HUES6 (cell line): ENCODE measurements at regions not wholly inside any gene's neighbourhood (a gene's known extent, or its start where the extent isn't known, plus 50 kb on each side); places are given as distances from the start of the nearest gene placed in this dataset.
"Not testable (repeated sequence)": the region's sequence is repeated elsewhere in the genome, so short reads cannot be mapped to it uniquely, and the experiment has no call there.

ENCODE experiments used
- H3K27ac ChIP-seq: 2 replicates; pipeline ENCODE4 v1.7.0; 2013; ENCODE audit warnings: low read depth, mild to moderate bottlenecking, low read length, inconsistent platforms
- H3K27me3 ChIP-seq: 2 replicates; pipeline ENCODE4 v1.6.1; 2013; ENCODE audit warnings: low read length; ENCODE audit not compliant: control insufficient read depth, insufficient read depth
- H3K36me3 ChIP-seq: 2 replicates; pipeline ENCODE4 v1.6.1; 2013; ENCODE audit warnings: low read length; ENCODE audit not compliant: control insufficient read depth, insufficient read depth
- H3K4me1 ChIP-seq: 2 replicates; pipeline ENCODE4 v1.6.1; 2013; ENCODE audit warnings: low read length; ENCODE audit not compliant: control insufficient read depth, insufficient read depth
- H3K4me3 ChIP-seq: 2 replicates; pipeline ENCODE4 v1.5.1; 2013; ENCODE audit warnings: low read depth, low read length
- H3K9ac ChIP-seq: one replicate; pipeline ENCODE4 v1.6.1; 2013; ENCODE audit warnings: mild to moderate bottlenecking, low read length
- H3K9me3 ChIP-seq: 2 replicates; pipeline ENCODE4 v1.6.1; 2013; ENCODE audit warnings: low read depth, low read length; ENCODE audit not compliant: control insufficient read depth, insufficient read depth

DNA sequence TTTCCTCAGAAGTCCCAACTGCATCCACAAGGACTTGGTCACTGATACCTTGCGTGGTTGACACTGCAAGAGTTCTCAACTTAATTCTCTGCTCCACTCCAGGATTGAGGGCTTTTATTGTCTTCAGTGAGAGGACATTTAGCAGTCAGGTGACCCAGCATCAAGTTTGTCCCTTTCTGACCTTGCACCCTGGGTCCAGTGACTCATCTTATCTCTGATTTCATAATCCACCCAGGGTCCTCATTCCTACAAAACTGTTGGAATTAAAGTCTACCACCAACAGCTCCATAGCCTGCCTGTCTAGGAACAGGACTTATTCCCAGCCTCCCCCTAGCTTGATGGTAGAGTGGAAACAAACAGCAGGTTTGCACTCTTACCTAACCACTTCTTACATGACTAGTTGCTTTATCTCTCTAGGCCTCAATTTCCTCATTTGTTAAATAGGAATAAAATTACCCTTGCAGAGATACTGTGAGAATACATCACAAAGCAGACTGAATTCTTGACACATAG, 151.3 kb upstream of the LPP start:
- no peak overlapping the region for H3K9ac ChIP-seq
- H3K9me3 ChIP-seq: no peaks in the 10 kb centered on the region
- H3K27ac ChIP-seq: no peak overlapping the region
- no peaks in the 10 kb centered on the region for H3K36me3 ChIP-seq
- H3K27me3 ChIP-seq: no peaks in the 10 kb centered on the region
- H3K4me1 ChIP-seq: peaks cover 15% of the 10 kb centered on the region
- H3K4me3 ChIP-seq: no peak overlapping the region

DNA sequence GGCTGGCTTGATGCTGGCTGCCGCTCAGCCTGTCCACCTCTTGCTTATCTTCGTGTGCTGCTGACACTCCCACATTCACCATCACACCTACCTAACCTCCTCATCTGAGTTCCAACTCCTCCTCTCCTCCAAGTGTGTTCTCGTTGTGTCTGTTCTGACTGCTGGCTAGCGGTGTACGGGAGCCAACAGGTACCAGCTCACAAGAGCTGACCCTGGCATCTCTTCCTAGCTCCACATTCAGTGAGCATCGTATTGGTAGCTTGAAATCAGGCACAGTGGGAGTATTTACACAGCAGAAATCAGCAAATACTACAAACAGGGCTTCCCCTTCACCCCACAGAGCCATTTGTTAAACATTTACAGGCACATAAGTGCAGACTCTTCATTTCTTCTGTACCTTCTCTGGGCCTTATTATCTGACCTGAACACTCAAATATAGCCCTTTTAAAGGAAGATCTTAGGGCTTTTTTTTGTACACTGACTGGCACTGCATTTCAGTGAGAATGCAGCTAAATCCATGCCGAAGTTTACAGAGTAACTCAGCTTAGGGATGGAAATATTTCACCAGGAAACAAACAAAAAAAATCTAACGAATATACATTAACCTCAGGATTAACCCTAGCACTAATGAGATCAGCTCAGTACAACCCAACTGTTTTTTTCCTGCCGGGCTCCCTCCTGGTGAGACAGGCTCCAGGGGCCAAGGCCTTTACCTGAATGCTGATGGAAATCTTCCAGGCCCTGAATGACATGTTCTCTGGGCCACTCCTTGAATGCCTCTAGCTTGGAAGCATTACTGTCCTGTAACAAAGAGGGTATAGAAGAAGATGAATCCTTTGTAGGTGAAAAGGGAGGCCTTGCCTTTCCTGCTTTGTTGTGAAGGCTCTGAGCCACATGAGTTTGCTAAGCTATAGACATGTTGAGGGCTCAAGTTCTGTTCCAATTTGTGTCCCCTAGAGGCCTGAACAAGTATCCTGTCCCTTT, 150.5 kb upstream of the LPP start:
- no peak overlapping the region for H3K9ac ChIP-seq
- H3K27ac ChIP-seq: no peak overlapping the region
- no peaks in the 10 kb centered on the region for H3K9me3 ChIP-seq
- H3K4me1 ChIP-seq: peaks cover 15% of the 10 kb centered on the region
- no peaks in the 10 kb centered on the region for H3K36me3 ChIP-seq
- no peak overlapping the region for H3K4me3 ChIP-seq
- no peaks in the 10 kb centered on the region for H3K27me3 ChIP-seq

DNA sequence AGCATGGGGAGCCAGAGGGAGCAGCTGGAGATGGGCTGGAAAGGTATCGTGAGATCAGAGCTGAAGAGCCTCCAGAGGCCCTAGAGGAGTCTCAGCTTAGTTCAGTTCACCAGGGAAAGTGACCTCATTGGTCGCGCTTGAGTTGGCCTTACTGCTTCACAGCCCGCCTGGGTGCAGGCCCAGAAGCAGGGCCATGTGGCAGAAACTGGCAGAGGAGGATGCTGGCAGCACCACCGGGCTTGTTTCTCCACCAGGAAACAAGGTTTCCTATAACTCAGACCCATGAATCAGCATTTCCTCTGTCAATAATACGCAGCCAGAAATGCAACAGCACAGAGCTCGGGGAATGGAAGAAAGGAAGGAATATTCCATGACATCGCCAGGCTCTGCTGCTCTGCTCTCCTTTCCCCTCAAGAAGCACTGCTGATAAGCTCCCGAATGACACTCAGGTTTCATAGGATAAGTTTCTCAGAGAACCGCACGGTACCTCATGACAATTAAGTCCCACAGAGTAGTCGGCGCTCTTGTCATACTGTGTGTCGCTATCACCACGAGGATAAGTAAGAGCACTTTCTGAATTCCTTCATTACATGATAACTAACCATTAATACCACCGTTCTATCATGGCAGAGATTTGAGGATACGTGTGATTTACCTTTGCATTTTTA, 147.1 kb upstream of the LPP start:
- peaks cover 11% of the 10 kb centered on the region for H3K4me1 ChIP-seq
- no peak overlapping the region for H3K9ac ChIP-seq
- H3K9me3 ChIP-seq: peaks cover 11% of the 10 kb centered on the region; the same call in 1 of the 2 replicates
- H3K27ac ChIP-seq: no peak overlapping the region
- H3K4me3 ChIP-seq: no peak overlapping the region
- H3K36me3 ChIP-seq: no peaks in the 10 kb centered on the region
- H3K27me3 ChIP-seq: no peaks in the 10 kb centered on the region

DNA sequence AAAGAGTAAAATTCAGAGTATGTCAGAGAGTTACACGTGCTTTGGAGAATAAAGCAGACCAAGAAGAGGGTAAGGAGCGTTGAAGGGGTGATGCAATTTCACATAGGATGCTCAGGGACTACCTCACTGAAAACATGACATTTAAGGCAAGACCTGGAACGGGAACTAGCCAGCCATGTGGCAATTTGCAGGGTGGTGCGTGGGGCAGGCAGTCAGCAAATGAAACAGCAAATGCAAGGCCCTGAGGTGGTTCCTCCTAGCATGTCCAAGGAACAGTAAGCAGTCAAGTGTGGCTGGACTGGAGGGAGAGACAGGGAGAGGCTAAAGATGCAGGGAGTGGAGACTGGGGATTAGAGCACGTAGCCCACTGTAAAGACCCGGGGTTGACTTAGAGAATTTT, 146.1 kb upstream of the LPP start:
- Histone ChIP-seq H3K27ac (no peak overlapping the region), H3K27me3 (no peaks in the 10 kb centered on the region)

DNA sequence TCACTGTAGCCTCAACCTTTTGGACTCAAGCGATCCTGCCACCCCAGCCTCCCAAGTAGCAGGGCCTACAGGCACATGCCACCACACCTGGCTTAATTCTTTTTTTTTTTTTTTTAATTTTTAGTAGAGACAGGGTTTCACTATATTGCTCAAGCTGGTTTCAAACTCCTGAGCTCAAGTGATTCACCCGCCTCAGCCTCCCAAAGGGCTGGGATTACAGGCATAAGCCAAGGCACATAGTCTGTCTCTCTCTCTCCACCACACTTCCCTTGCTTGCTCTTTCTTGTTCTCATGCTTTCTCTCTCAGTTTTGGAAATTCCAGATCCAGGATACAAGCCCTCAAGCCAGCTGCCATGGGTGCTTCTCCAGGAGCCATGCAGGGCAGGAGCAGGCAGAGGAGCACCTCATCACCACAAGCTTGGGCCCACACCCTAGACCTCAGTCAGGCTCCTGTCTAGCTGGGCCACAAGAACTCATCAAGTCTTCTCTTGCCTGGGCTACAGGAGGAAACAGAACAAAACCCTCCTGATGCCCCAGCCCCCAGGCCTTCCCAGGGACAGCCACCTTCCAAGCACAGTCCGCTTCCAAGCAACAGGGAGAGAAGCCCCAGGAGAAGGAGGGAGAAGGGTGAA, 145.3 kb upstream of the LPP start:
- peaks cover 4% of the 10 kb centered on the region for H3K4me1 ChIP-seq
- H3K4me3 ChIP-seq: no peak overlapping the region
- peaks cover 11% of the 10 kb centered on the region; the same call in 1 of the 2 replicates for H3K9me3 ChIP-seq
- H3K9ac ChIP-seq: no peak overlapping the region
- no peaks in the 10 kb centered on the region for H3K27me3 ChIP-seq
- H3K36me3 ChIP-seq: no peaks in the 10 kb centered on the region
- no peak overlapping the region for H3K27ac ChIP-seq

More for the DNA sequence above, 146.1 kb upstream of the LPP start:
- Histone ChIP-seq H3K9me3 (peaks cover 11% of the 10 kb centered on the region; the same call in 1 of the 2 replicates), H3K36me3 (no peaks in the 10 kb centered on the region), H3K4me1 (peaks cover 11% of the 10 kb centered on the region), H3K4me3 (no peak overlapping the region), H3K9ac (no peak overlapping the region)

DNA sequence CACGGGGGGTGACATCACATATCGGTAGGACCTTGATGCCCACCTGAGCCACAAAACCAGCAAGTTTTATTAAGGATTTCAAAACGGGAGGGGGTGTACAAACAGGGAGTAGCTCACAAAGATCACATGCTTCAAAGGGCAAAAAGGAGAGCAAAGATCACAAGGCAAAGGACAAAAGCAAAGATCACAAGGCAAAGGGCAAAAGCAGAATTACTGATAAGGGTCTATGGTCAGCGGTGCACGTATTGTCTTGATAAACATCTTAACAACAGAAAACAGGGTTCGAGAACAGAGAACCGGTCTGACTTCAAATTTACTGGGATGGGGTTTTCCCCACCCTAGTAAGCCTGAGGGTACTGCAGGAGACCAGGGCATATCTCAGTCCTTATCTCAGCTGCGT, 143.5 kb upstream of the LPP start:
- no peak overlapping the region for H3K4me3 ChIP-seq
- H3K9ac ChIP-seq: no peak overlapping the region
- no peaks in the 10 kb centered on the region for H3K27me3 ChIP-seq
- H3K36me3 ChIP-seq: no peaks in the 10 kb centered on the region
- H3K27ac ChIP-seq: no peak overlapping the region
- no peaks in the 10 kb centered on the region for H3K4me1 ChIP-seq
- peaks cover 11% of the 10 kb centered on the region; the same call in 1 of the 2 replicates for H3K9me3 ChIP-seq

DNA sequence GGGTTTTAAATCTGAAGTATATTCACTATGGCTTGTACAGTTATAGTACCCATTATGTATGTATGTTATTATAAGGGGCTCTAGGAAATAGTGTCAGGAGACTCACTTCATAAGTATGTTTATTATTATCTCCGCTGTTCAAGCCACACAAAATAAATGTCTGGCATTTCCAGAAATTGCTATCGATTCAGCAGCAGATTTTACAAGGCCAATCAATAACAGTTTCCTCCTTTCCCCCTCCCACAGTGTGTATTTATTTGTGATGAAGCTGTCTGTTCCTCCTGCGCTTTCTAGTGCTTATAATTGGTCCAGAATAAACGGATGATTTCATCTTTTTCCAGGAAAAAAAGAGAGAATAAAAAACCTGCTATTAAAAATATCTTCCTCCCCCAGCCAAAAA, 134.2 kb upstream of the LPP start:
- Histone ChIP-seq H3K9me3 (no peaks in the 10 kb centered on the region), H3K27me3 (no peaks in the 10 kb centered on the region), H3K4me1 (no peaks in the 10 kb centered on the region), H3K9ac (no peak overlapping the region), H3K36me3 (no peaks in the 10 kb centered on the region), H3K4me3 (no peak overlapping the region), H3K27ac (no peak overlapping the region)

DNA sequence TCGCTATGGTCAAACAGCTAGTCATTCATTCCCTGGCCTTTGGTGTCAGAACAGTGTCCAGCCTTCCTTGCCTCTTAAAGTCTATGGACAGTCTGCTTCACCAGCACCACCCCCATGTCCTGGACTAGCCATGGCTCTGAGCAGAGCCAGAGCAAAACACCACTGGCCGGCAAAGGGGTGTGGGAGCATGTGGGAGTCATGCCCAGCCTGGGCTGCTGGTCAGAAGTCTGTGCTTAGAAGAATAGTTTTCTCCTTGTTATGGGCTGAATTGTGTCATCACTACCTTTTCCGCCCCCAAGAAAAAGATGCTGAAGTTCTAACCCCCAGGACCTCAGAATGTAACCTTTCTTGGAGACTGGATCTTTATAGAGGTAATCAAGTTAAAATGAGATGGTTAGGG, 132.9 kb upstream of the LPP start:
- Histone ChIP-seq H3K36me3 (no peaks in the 10 kb centered on the region), H3K9ac (no peak overlapping the region), H3K9me3 (no peaks in the 10 kb centered on the region), H3K4me3 (no peak overlapping the region), H3K27me3 (no peaks in the 10 kb centered on the region), H3K4me1 (no peaks in the 10 kb centered on the region), H3K27ac (no peak overlapping the region)

DNA sequence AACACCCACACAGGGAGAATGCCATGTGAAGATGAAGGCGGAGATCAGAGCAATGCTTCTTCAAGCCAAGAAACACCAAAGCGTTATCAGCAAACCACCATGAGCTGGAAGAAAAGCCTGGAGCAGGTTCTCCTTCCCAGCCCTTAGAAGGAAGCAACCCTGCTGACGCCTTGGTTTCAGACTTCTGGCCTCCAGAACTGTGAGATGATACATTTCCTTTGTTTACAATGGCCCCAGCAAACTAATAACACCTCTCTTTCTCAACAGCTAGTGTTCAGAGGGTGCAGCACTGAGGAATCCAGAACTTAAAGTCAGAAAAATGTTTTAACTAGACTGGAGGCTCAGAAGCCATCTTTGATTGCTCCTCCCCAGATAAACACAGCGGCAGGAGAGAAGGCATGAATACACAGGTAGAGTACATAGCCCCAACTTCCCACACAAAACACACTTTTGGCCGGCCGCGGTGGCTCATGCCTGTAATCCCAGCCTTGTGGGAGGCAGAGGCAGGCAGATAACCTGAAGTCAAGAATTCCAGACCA, 132.4 kb upstream of the LPP start:
- no peaks in the 10 kb centered on the region for H3K9me3 ChIP-seq
- no peaks in the 10 kb centered on the region for H3K27me3 ChIP-seq
- H3K4me3 ChIP-seq: no peak overlapping the region
- no peak overlapping the region for H3K9ac ChIP-seq
- no peak overlapping the region for H3K27ac ChIP-seq
- H3K36me3 ChIP-seq: no peaks in the 10 kb centered on the region
- H3K4me1 ChIP-seq: no peaks in the 10 kb centered on the region

DNA sequence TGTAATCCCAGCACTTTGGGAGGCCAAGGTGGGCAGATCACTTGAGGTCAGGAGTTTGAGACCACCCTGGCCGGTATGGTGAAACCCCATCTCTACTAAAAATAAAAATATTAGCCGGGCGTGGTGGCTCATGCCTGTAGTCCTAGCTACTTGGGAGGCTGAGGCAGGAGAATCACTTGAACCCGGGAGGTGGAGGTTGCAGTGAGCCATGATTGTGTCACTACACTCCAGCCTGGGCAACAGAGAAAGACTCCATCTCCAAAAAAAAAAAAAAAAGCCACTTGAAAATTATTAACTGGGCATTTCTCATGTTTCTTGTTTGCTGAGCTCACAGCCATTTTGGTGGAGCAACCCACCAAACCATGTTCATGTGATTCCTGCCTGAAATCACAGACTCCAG, 131.1 kb upstream of the LPP start:
- not testable (repeated sequence) for H3K4me3 ChIP-seq, H3K27me3 ChIP-seq, H3K27ac ChIP-seq, H3K36me3 ChIP-seq, H3K9me3 ChIP-seq, H3K4me1 ChIP-seq, H3K9ac ChIP-seq
